B cell (primary cell): ENCODE measurements at regions not wholly inside any gene's neighbourhood (a gene's known extent, or its start where the extent isn't known, plus 50 kb on each side); places are given as distances from the start of the nearest gene placed in this dataset.

Source experiments
- ATAC-seq: fragments of 200-7000 bp; cut with Tn5 transposase; one replicate; pipeline ENCODE4 v1.10.0; 2021; ENCODE audit warnings: low read depth, mild to moderate bottlenecking, moderate number of reproducible peaks, moderate library complexity
- CTCF ChIA-PET: fragments of 350-600 bp; sonication (Branson Sonifier 250); formaldehyde crosslinking; loops from one replicate; lab custom pipeline; 2021; ENCODE audit warnings: antibody characterized with exemption, inconsistent platforms; lab: Charles Lee
- POLR2A ChIA-PET: fragments of 350-600 bp; sonication (Branson Sonifier 250); formaldehyde crosslinking; loops from one replicate; lab custom pipeline; 2021; ENCODE audit warnings: antibody characterized with exemption; lab: Charles Lee
- DNase-seq: peaks from one replicate; pipeline ENCODE4 v3.0.0; 2013
- H2AFZ ChIP-seq: 2 replicates; pipeline ENCODE4 v1.6.1; 2012; ENCODE audit warnings: mild to moderate bottlenecking, low read depth, low read length; ENCODE audit not compliant: insufficient read depth, poor library complexity, severe bottlenecking
- H3K27ac ChIP-seq, 2 donors: 1 replicate in 1 of 2; 2 replicates in 1 of 2; pipeline ENCODE4 v1.5.1; 2012 to 2013; ENCODE audit warnings: low read length in 2 of 2, mild to moderate bottlenecking in 2 of 2, moderate library complexity in 1 of 2
- H3K27me3 ChIP-seq, 4 experiments: fragments of 200-600 bp in 1 of 4; sonication (generic) in 1 of 4; replicated peaks in 1 of 4; 1 replicate in 2 of 4; 2 replicates in 2 of 4; pipeline versions ENCODE4 v1.6.1 to v1.7.0; 2013 to 2016; ENCODE audit warnings: low read length in 3 of 4, mild to moderate bottlenecking in 2 of 4, mixed read lengths in 1 of 4, moderate library complexity in 1 of 4; ENCODE audit not compliant: insufficient read depth in 4 of 4, control insufficient read depth in 3 of 4; ENCODE audit errors: control extremely low read depth in 1 of 4
- H3K36me3 ChIP-seq, 2 experiments: replicated peaks in 1 of 2; 1 replicate in 1 of 2; 2 replicates in 1 of 2; pipeline versions ENCODE4 v1.6.1 to v1.7.1; 2013; ENCODE audit warnings: low read length in 1 of 2; ENCODE audit not compliant: insufficient read depth in 2 of 2, control insufficient read depth in 1 of 2; ENCODE audit errors: control extremely low read depth in 1 of 2, extremely low read depth in 1 of 2
- H3K4me1 ChIP-seq, 2 donors: fragments of 200-600 bp in 1 of 2; sonication (generic) in 1 of 2; 1 replicate in 1 of 2; 2 replicates in 1 of 2; pipeline versions ENCODE4 v1.5.1 to v1.6.1; 2013 to 2017; ENCODE audit warnings: low read length in 2 of 2; ENCODE audit not compliant: control insufficient read depth in 2 of 2, insufficient read depth in 2 of 2
- H3K4me2 ChIP-seq: replicated peaks from 2 replicates; pipeline ENCODE3; 2012; ENCODE audit warnings: mild to moderate bottlenecking, low read depth, low read length; ENCODE audit not compliant: poor library complexity, severe bottlenecking
- H3K4me3 ChIP-seq, 5 experiments: fragments of 200-600 bp in 1 of 5; sonication (generic) in 1 of 5; 1 replicate in 3 of 5; 2 replicates in 2 of 5; pipeline versions ENCODE4 v1.5.1 to v1.7.0; 2011 to 2016; ENCODE audit warnings: low read length in 4 of 5, mild to moderate bottlenecking in 4 of 5, low read depth in 2 of 5, control low read depth in 1 of 5, moderate library complexity in 1 of 5; ENCODE audit not compliant: insufficient read depth in 1 of 5; ENCODE audit errors: control extremely low read depth in 1 of 5, extremely low read depth in 1 of 5
- H3K79me2 ChIP-seq: fragments of 200-600 bp; sonication (generic); one replicate; pipeline ENCODE4 v1.6.0; 2016; ENCODE audit warnings: low read length; ENCODE audit not compliant: control insufficient read depth, insufficient read depth
- H3K9ac ChIP-seq: fragments of 200-600 bp; sonication (generic); 2 replicates; pipeline ENCODE4 v1.6.1; 2017; ENCODE audit warnings: mild to moderate bottlenecking, low read length, moderate library complexity
- H3K9me3 ChIP-seq, 3 donors: one replicate each; pipeline versions ENCODE4 v1.6.1 to v1.7.1; 2013; ENCODE audit warnings: low read length in 2 of 3; ENCODE audit not compliant: control insufficient read depth in 2 of 3, insufficient read depth in 1 of 3; ENCODE audit errors: control extremely low read depth in 1 of 3
- H4K20me1 ChIP-seq: 2 replicates; pipeline ENCODE4 v1.6.0; 2012; ENCODE audit warnings: mild to moderate bottlenecking, low read length; ENCODE audit not compliant: insufficient read depth, control insufficient read depth, poor library complexity, severe bottlenecking
- H3K27ac Mint-ChIP-seq: one replicate; pipeline ENCODE4 v1.8.0; 2021; ENCODE audit warnings: mixed read lengths
- H3K27me3 Mint-ChIP-seq: one replicate; pipeline ENCODE4 v1.8.0; 2021; ENCODE audit warnings: mixed read lengths
- H3K4me1 Mint-ChIP-seq: one replicate; pipeline ENCODE4 v1.8.0; 2021; ENCODE audit warnings: mixed read lengths
- H3K4me3 Mint-ChIP-seq: one replicate; pipeline ENCODE4 v1.8.0; 2021; ENCODE audit warnings: mixed read lengths
- H3K9me3 Mint-ChIP-seq: one replicate; pipeline ENCODE4 v1.8.0; 2022; ENCODE audit warnings: mixed read lengths; ENCODE audit not compliant: insufficient read depth
- EZH2 ChIP-seq: IDR thresholded peaks from 2 replicates; pipeline ENCODE4 v1.6.1; 2012; ENCODE audit warnings: borderline replicate concordance, low read depth, mild to moderate bottlenecking, moderate library complexity, low read length; ENCODE audit not compliant: insufficient read depth, poor library complexity, severe bottlenecking
- WGBS: methylation state at CpG from one replicate; pipeline ENCODE4 v1.1.5; 2013; ENCODE audit warnings: missing lambda C conversion rate; ENCODE audit not compliant: insufficient coverage; 5-methylcytosine and 5-hydroxymethylcytosine counted together
- intact Hi-C: fragments of 100-400 bp; cut with micrococcal nuclease; formaldehyde crosslinking; loops from one replicate; pipeline ENCODE4 v1.10.0; 2022
- TF ChIP-seq, protein P1 (sequence below): fragments of 200-600 bp; IDR thresholded peaks from one replicate; pipeline ENCODE4 v1.8.0; 2022; ENCODE audit warnings: antibody characterized with exemption, mild to moderate bottlenecking

DNA sequence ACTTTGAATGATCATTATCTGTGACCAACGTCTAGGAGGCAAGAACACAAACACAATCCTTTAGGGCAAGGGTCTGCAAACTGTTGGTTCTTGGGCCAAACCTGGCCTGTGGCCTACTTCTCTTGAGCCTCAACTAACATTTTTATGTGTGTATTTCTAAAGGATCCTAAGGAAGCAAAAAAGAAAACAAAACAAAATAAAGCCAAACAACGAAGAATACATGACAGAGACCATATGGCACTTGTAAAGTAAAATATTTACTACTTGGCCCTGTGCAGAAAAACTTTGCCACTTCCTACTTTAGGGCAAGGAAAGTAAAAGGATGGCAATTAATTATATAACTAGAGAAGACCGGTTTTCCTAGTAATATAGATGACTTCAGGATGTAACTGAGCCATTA, 1056.2 kb downstream of the EPHA7 start:
- POLR2A ChIA-PET = no interaction called here
- WGBS = no CpG with 5 or more reads among the region's 3 CpGs
- Mint-ChIP-seq H3K9me3 (peaks cover 2% of the 10 kb centered on the region), H3K27me3 (no peaks in the 10 kb centered on the region), H3K4me1 (no peaks in the 10 kb centered on the region), H3K27ac (no peak overlapping the region), H3K4me3 (no peak overlapping the region)
- Histone ChIP-seq H3K79me2 (no peaks in the 10 kb centered on the region), H3K9ac (no peak overlapping the region), H3K4me3 (no peak overlapping the region), H3K27me3 (no peaks in the 10 kb centered on the region), H4K20me1 (no peaks in the 10 kb centered on the region), H3K9me3 (no peaks in the 10 kb centered on the region), H3K4me2 (no peak overlapping the region), H3K4me1 (no peaks in the 10 kb centered on the region), H3K27ac (no peak overlapping the region), H3K36me3 (no peaks in the 10 kb centered on the region), H2AFZ (no peak overlapping the region)
- no peak for ATAC-seq
- intact Hi-C loops = no loop called here
- CTCF ChIA-PET = no interaction called here
- TF ChIP-seq, protein P1, sequence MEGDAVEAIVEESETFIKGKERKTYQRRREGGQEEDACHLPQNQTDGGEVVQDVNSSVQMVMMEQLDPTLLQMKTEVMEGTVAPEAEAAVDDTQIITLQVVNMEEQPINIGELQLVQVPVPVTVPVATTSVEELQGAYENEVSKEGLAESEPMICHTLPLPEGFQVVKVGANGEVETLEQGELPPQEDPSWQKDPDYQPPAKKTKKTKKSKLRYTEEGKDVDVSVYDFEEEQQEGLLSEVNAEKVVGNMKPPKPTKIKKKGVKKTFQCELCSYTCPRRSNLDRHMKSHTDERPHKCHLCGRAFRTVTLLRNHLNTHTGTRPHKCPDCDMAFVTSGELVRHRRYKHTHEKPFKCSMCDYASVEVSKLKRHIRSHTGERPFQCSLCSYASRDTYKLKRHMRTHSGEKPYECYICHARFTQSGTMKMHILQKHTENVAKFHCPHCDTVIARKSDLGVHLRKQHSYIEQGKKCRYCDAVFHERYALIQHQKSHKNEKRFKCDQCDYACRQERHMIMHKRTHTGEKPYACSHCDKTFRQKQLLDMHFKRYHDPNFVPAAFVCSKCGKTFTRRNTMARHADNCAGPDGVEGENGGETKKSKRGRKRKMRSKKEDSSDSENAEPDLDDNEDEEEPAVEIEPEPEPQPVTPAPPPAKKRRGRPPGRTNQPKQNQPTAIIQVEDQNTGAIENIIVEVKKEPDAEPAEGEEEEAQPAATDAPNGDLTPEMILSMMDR = no peak
- TF ChIP-seq EZH2 = no peak
- DNase-seq = no peak

DNA sequence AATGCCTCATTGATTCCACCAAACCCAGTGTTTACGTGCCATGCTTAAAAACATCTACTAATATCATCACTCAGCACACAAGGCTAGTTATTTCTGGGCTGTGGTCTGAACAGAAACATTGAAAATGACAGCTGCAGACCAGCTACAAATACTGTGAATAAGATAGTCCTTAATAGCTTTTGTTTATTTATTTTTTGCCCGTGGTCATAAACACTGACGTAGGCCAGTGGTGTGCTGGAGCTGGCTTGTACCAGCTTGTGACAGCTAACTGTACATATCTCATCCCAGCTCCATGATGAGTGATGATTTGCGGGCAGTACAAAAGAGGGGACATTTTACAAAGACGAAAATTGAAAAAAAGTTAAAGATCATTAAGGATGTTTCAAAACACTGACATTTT, 1057.0 kb downstream of the EPHA7 start:
- H3K4me3 Mint-ChIP-seq = no peak overlapping the region
- no peak overlapping the region for H3K27ac Mint-ChIP-seq

More for the DNA sequence above, 1057.0 kb downstream of the EPHA7 start:
- no CpG with 5 or more reads among the region's 5 CpGs for WGBS
- TF ChIP-seq, protein P1 = no peak
- TF ChIP-seq EZH2 = no peak
- no peak overlapping the region for H3K9ac ChIP-seq
- ChIA-PET CTCF (no interaction called here), POLR2A (no interaction called here)
- intact Hi-C loops = no loop called here
- no peak overlapping the region for H3K27ac ChIP-seq
- H3K79me2 ChIP-seq = no peaks in the 10 kb centered on the region
- H3K4me3 ChIP-seq = no peak overlapping the region
- Mint-ChIP-seq H3K27me3 (no peaks in the 10 kb centered on the region), H3K4me1 (no peaks in the 10 kb centered on the region), H3K9me3 (peaks cover 2% of the 10 kb centered on the region)
- no peak for ATAC-seq
- no peak for DNase-seq
- no peaks in the 10 kb centered on the region for H3K36me3 ChIP-seq
- no peak overlapping the region for H2AFZ ChIP-seq
- no peaks in the 10 kb centered on the region for H3K27me3 ChIP-seq
- H3K4me2 ChIP-seq = no peak overlapping the region
- no peaks in the 10 kb centered on the region for H4K20me1 ChIP-seq
- no peaks in the 10 kb centered on the region for H3K4me1 ChIP-seq
- no peaks in the 10 kb centered on the region for H3K9me3 ChIP-seq
